NCI-H226 (cell line): ENCODE measurements at regions not wholly inside any gene's neighbourhood (a gene's known extent, or its start where the extent isn't known, plus 50 kb on each side); places are given as distances from the start of the nearest gene placed in this dataset.

Experiments used
- DNase-seq: peaks from one replicate; pipeline ENCODE4 v3.0.0-alpha.2; 2015

- DNase-seq = no peak
Measured at GRCh38 chr12:97989366-97989940, 525.9 kb upstream of the TMPO start.

- DNase-seq = no peak
Measured at GRCh38 chr12:97994746-97995484, 520.5 kb upstream of the TMPO start.

- no peak for DNase-seq
Measured at GRCh38 chr12:97995559-97995958, 519.8 kb upstream of the TMPO start.

GRCh38 chr12:98001430-98001829 is 514.0 kb upstream of the TMPO start:
- no peak for DNase-seq

- DNase-seq = no peak
Measured at GRCh38 chr12:98002887-98003493, 512.4 kb upstream of the TMPO start.

- DNase-seq = no peak
Measured at GRCh38 chr12:98007963-98008362, 507.4 kb upstream of the TMPO start.

GRCh38 chr12:98013560-98013959 is 501.8 kb upstream of the TMPO start:
- no peak for DNase-seq

GRCh38 chr12:98018836-98019235 is 496.6 kb upstream of the TMPO start:
- DNase-seq = no peak

- DNase-seq = no peak
Measured at GRCh38 chr12:98020376-98020775, 495.0 kb upstream of the TMPO start.

GRCh38 chr12:98022961-98023360 is 492.4 kb upstream of the TMPO start:
- DNase-seq = no peak

- DNase-seq = no peak
Measured at GRCh38 chr12:98037401-98038140, 477.8 kb upstream of the TMPO start.

- no peak for DNase-seq
Measured at GRCh38 chr12:98042668-98043067, 472.7 kb upstream of the TMPO start.

- DNase-seq = no peak
Measured at GRCh38 chr12:98045395-98045794, 470.0 kb upstream of the TMPO start.

GRCh38 chr12:98048326-98048725 is 467.1 kb upstream of the TMPO start:
- no peak for DNase-seq

GRCh38 chr12:98053202-98053601 is 462.2 kb upstream of the TMPO start:
- DNase-seq = no peak

GRCh38 chr12:98057701-98058100 is 457.7 kb upstream of the TMPO start:
- DNase-seq = no peak

GRCh38 chr12:98058213-98058612 is 457.2 kb upstream of the TMPO start:
- DNase-seq = no peak

GRCh38 chr12:98058838-98059237 is 456.6 kb upstream of the TMPO start:
- DNase-seq = no peak

- DNase-seq = no peak
Measured at GRCh38 chr12:98059659-98060343, 455.6 kb upstream of the TMPO start.

GRCh38 chr12:98060411-98060810 is 455.0 kb upstream of the TMPO start:
- no peak for DNase-seq

- no peak for DNase-seq
Measured at GRCh38 chr12:98062464-98063245, 452.7 kb upstream of the TMPO start.

GRCh38 chr12:98064501-98064900 is 450.9 kb upstream of the TMPO start:
- no peak for DNase-seq
